ENCODE measurements at regions not wholly inside any gene's neighbourhood (a gene's known extent, or its start where the extent isn't known, plus 50 kb on each side); places are given as distances from the start of the nearest gene placed in this dataset.

GRCh38 chr2:167703441-167703840, 544.0 kb downstream of the STK39 start:
- no peaks in the 10 kb centered on the region for H3K36me3 ChIP-seq (replicated peaks; ENCODE audit: insufficient read depth, low read length)
- no peaks in the 10 kb centered on the region for H3K79me2 ChIP-seq (ENCODE audit: low read length)
- H3K4me2 ChIP-seq (ENCODE audit: low read depth, low read length): no peak overlapping the region

GRCh38 chr2:167702227-167702626, 545.2 kb downstream of the STK39 start:
- no peaks in the 10 kb centered on the region for H4K20me1 ChIP-seq (ENCODE audit: insufficient read depth, low read length)
- TF ChIP-seq CTCF (IDR thresholded peaks at IDR 0.05; ENCODE audit: low read length): no peak
- H3K4me1 ChIP-seq (ENCODE audit: low read length): no peaks in the 10 kb centered on the region
- H2AFZ ChIP-seq (ENCODE audit: low read length): no peak overlapping the region
- H3K4me2 ChIP-seq (ENCODE audit: low read depth, low read length): no peak overlapping the region
- H3K9me2 ChIP-seq (replicated peaks; ENCODE audit: insufficient read depth, low read length): no peaks in the 10 kb centered on the region
- H3K27ac ChIP-seq (ENCODE audit: low read length): no peak overlapping the region
- no peaks in the 10 kb centered on the region for H3K79me2 ChIP-seq (ENCODE audit: low read length)
- no peak overlapping the region for H3K9ac ChIP-seq (ENCODE audit: low read length)
- no peaks in the 10 kb centered on the region for H3K27me3 ChIP-seq (replicated peaks; ENCODE audit: insufficient read depth, low read length)
- DNase-seq: no peak
- H3K4me3 ChIP-seq (ENCODE audit: low read length): no peak overlapping the region
- no peaks in the 10 kb centered on the region for H3K9me3 ChIP-seq (replicated peaks; ENCODE audit: insufficient read depth, low read length)
- no peaks in the 10 kb centered on the region for H3K36me3 ChIP-seq (replicated peaks; ENCODE audit: insufficient read depth, low read length)
- H3F3A ChIP-seq (ENCODE audit: insufficient read depth, low read length): no peaks in the 10 kb centered on the region

More at GRCh38 chr2:167703441-167703840, 544.0 kb downstream of the STK39 start:
- no peak overlapping the region for H3K9ac ChIP-seq (ENCODE audit: low read length)
- no peaks in the 10 kb centered on the region for H3K27me3 ChIP-seq (replicated peaks; ENCODE audit: insufficient read depth, low read length)
- H4K20me1 ChIP-seq (ENCODE audit: insufficient read depth, low read length): no peaks in the 10 kb centered on the region
- H3K9me2 ChIP-seq (replicated peaks; ENCODE audit: insufficient read depth, low read length): no peaks in the 10 kb centered on the region
- no peak overlapping the region for H3K4me3 ChIP-seq (ENCODE audit: low read length)
- no peak overlapping the region for H2AFZ ChIP-seq (ENCODE audit: low read length)
- no peaks in the 10 kb centered on the region for H3F3A ChIP-seq (ENCODE audit: insufficient read depth, low read length)
- H3K9me3 ChIP-seq (replicated peaks; ENCODE audit: insufficient read depth, low read length): no peaks in the 10 kb centered on the region
- TF ChIP-seq EZH2 (optimal IDR thresholded peaks at IDR 0.05; ENCODE audit: low read depth, low read length) (no peak), CTCF (IDR thresholded peaks at IDR 0.05; ENCODE audit: low read length) (no peak), EZH2phosphoT487 (IDR thresholded peaks at IDR 0.05; ENCODE audit: low read length) (no peak)
- DNase-seq: no peak
- H3K27ac ChIP-seq (ENCODE audit: low read length): no peak overlapping the region
- no peaks in the 10 kb centered on the region for H3K4me1 ChIP-seq (ENCODE audit: low read length)

GRCh38 chr2:167701651-167702050, 545.7 kb downstream of the STK39 start:
- no peaks in the 10 kb centered on the region for H3K36me3 ChIP-seq (replicated peaks; ENCODE audit: insufficient read depth, low read length)
- H3K27me3 ChIP-seq (replicated peaks; ENCODE audit: insufficient read depth, low read length): no peaks in the 10 kb centered on the region

More at GRCh38 chr2:167701651-167702050, 545.7 kb downstream of the STK39 start:
- Histone ChIP-seq H3F3A (ENCODE audit: insufficient read depth, low read length) (no peaks in the 10 kb centered on the region), H3K4me3 (ENCODE audit: low read length) (no peak overlapping the region), H3K9me2 (replicated peaks; ENCODE audit: insufficient read depth, low read length) (no peaks in the 10 kb centered on the region), H3K27ac (ENCODE audit: low read length) (no peak overlapping the region), H4K20me1 (ENCODE audit: insufficient read depth, low read length) (no peaks in the 10 kb centered on the region), H3K79me2 (ENCODE audit: low read length) (no peaks in the 10 kb centered on the region), H3K9me3 (replicated peaks; ENCODE audit: insufficient read depth, low read length) (no peaks in the 10 kb centered on the region), H2AFZ (ENCODE audit: low read length) (no peak overlapping the region), H3K4me1 (ENCODE audit: low read length) (no peaks in the 10 kb centered on the region), H3K9ac (ENCODE audit: low read length) (no peak overlapping the region), H3K4me2 (ENCODE audit: low read depth, low read length) (no peak overlapping the region)
- no peak for TF ChIP-seq EZH2 (optimal IDR thresholded peaks at IDR 0.05; ENCODE audit: low read depth, low read length)
- TF ChIP-seq CTCF (IDR thresholded peaks at IDR 0.05; ENCODE audit: low read length): no peak
- no peak for TF ChIP-seq EZH2phosphoT487 (IDR thresholded peaks at IDR 0.05; ENCODE audit: low read length)
- DNase-seq: no peak

Measured in MM.1S (cell line).